ENCODE measurements at regions not wholly inside any gene's neighbourhood (a gene's known extent, or its start where the extent isn't known, plus 50 kb on each side); places are given as distances from the start of the nearest gene placed in this dataset.

DNA sequence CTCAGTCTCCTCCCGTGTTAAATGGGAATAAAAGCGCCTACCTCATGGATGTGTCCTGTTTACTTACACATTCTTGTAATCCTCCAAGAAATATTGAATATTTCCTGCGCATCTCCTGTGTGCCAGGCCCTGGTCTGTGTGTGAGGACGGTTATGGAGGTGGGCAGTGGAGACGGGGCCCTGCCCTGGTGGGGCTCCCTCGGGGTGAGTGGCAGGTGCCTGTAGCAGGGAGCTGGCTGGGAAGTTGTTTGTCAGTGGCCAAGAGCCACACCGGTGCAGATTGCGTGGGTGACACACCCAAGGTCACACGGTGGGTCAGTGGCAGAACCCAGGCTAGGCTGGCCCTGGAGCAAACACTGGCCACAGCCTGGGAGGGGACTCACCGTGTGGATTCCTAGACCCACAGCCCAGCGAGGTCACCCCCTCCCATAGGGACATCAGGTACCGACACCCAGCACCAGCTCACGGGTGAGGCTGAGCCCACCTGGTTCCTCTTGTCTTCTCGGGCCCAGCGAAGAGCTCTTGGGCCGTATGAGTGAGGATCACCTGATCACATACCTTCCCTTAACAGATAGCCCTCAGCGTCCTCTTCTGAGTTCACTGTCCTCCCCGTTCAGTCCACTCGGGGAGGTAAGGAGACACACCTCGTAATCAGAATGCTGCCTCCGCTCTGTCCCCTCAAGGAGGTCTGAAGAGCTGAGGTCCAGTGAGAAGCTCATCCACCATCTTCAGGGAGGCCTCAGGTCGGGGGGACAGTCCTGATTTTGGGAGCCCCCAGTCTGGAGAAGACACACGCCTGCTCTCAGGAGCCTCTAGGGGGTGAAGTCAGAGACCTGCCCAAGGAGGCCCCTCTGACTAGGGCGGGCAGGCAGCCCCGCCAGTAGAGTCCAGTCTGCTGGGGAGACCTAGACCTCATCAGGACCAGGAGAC, 349.6 kb downstream of the MATN1 start:
- Histone ChIP-seq H3K27ac (no peak overlapping the region), H3K4me1 (no peaks in the 10 kb centered on the region), H3K4me3 (no peak overlapping the region), H3K4me2 (no peak overlapping the region), H3K9me3 (no peaks in the 10 kb centered on the region)
- ATAC-seq (no peak), DNase-seq (ENCODE audit: low read depth in 1 of 2, low spot score in 1 of 2) (no peak), FAIRE-seq (no peak)
- POLR2A ChIA-PET = no interaction called here
- TF ChIP-seq, protein P1, sequence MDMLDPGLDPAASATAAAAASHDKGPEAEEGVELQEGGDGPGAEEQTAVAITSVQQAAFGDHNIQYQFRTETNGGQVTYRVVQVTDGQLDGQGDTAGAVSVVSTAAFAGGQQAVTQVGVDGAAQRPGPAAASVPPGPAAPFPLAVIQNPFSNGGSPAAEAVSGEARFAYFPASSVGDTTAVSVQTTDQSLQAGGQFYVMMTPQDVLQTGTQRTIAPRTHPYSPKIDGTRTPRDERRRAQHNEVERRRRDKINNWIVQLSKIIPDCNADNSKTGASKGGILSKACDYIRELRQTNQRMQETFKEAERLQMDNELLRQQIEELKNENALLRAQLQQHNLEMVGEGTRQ (IDR thresholded peaks at IDR 0.05) = no peak
- TF ChIP-seq, protein P2, sequence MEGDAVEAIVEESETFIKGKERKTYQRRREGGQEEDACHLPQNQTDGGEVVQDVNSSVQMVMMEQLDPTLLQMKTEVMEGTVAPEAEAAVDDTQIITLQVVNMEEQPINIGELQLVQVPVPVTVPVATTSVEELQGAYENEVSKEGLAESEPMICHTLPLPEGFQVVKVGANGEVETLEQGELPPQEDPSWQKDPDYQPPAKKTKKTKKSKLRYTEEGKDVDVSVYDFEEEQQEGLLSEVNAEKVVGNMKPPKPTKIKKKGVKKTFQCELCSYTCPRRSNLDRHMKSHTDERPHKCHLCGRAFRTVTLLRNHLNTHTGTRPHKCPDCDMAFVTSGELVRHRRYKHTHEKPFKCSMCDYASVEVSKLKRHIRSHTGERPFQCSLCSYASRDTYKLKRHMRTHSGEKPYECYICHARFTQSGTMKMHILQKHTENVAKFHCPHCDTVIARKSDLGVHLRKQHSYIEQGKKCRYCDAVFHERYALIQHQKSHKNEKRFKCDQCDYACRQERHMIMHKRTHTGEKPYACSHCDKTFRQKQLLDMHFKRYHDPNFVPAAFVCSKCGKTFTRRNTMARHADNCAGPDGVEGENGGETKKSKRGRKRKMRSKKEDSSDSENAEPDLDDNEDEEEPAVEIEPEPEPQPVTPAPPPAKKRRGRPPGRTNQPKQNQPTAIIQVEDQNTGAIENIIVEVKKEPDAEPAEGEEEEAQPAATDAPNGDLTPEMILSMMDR (IDR thresholded peaks at IDR 0.05) = no peak
- no peak for TF ChIP-seq RNF2 (IDR thresholded peaks at IDR 0.05; ENCODE audit: borderline replicate concordance, low read depth)
- CTCF ChIA-PET = no interaction called here
- 73% methylated on average over 17 of the region's 25 CpGs for WGBS (ENCODE audit: missing lambda C conversion rate)

DNA sequence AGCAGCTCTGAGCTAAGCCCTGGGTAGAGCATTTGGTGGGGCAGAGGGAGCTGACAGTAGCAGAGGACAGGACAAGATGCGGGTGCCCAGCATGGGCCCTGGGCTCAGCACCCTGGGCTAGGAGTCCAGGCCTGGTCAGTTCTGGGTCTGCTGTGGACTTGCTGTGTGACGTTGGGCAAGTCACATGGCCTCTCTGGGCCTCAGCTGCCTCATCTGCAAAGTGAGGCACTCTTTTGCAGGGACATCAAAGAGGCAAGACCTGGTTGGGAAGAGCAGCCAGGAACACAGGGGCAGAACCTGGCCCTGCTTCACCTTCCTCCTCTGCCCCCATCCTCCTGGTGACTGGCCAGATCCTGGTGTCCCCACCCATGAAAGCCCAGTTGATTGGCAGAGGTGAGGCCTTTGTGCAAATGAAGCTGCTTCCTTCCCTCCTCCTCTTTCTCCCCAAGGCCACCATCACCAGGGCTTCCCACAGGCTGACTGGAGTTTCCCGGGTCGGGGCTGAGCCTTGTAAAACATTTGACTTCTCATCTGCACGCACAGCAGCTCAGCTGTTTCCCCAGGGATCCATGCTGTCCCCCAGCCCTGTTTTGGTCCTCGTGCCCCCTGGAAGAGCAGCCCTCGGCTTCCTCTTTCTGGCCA, 350.5 kb downstream of the MATN1 start:
- 52% methylated on average over 7 of the region's 7 CpGs for WGBS (ENCODE audit: missing lambda C conversion rate)
- ChIA-PET POLR2A (no interaction called here), CTCF (no interaction called here)
- no peak overlapping the region for H3K27ac ChIP-seq
- no peak for FAIRE-seq
- TF ChIP-seq ZFP36 (IDR thresholded peaks at IDR 0.05; ENCODE audit: borderline replicate concordance, partially characterized antibody) = peak; percentile 7
- TF ChIP-seq MYC (IDR thresholded peaks at IDR 0.05; ENCODE audit: borderline replicate concordance, low read length) = no peak
- TF ChIP-seq JUNB (IDR thresholded peaks at IDR 0.05) = no peak
- no peaks in the 10 kb centered on the region for H3K4me1 ChIP-seq
- no peak overlapping the region for H3K4me2 ChIP-seq
- no peaks in the 10 kb centered on the region for H3K9me3 ChIP-seq
- no peak for DNase-seq (ENCODE audit: low read depth in 1 of 2, low spot score in 1 of 2)
- ATAC-seq = no peak; a peak in 1 of 6 replicates
- H3K4me3 ChIP-seq = no peak overlapping the region

DNA sequence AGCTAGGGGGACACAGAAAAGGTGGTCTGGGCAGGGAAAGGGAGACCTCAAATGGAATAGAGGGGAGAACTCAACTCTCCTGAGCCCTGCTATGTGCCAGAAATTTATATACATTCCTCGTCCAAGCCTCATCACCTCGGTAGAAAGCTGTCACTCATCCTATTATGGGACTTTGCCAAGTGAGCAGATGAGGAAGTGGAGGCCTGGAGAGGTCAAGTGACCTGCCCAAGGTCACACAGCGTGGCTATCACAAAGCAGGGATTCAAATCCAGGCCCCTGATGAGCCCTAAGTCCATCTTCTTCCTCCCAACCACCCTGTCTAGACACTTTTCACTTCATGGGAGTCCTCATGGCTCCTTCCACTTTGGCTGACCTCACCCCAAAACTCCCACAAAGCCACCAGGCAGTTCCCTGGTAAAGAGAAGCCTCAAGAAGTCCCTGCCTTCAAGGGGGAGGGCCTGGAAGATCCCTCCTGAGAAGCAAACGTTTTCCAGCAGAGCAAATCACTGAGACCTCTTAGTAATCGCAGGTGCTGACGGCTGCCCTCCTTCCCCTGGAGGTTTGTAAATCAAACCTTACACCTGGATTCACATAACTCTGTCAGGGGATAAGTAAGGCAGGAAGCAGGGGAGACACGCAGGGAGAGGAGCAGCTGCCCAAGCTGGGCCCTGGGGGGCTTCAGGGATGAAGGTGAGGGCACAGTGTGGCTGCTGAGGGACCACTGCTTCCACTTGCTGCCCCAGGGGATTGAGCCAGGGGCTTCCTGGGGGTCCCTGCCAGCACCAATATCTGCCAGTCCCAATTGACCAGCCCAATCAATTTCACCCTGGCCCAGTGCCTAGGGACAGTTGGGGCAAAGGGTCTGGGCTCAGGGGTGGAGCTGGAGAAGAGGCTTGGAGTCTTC, 351.2 kb downstream of the MATN1 start:
- Histone ChIP-seq H3K27ac (no peak overlapping the region), H3K9me3 (no peaks in the 10 kb centered on the region), H3K4me3 (no peak overlapping the region), H3K4me2 (no peak overlapping the region), H3K4me1 (no peaks in the 10 kb centered on the region)
- no peak for DNase-seq (ENCODE audit: low read depth in 1 of 2, low spot score in 1 of 2)
- no peak for FAIRE-seq
- TF ChIP-seq HDAC2 (IDR thresholded peaks at IDR 0.05) (no peak), HOXA7 (CRISPR knock-in tag; IDR thresholded peaks at IDR 0.05) (no peak), CEBPB (IDR thresholded peaks at IDR 0.05) (no peak), KDM1A (IDR thresholded peaks at IDR 0.05; ENCODE audit: low read depth) (no peak), CHD4 (IDR thresholded peaks at IDR 0.05; ENCODE audit: borderline replicate concordance) (no peak), BHLHE40 (IDR thresholded peaks at IDR 0.05; ENCODE audit: low read depth, low read length) (no peak), EHF (CRISPR knock-in tag; IDR thresholded peaks at IDR 0.05) (no peak), MAZ (IDR thresholded peaks at IDR 0.05; ENCODE audit: borderline replicate concordance, low read depth, low read length) (no peak), FOSL2 (IDR thresholded peaks at IDR 0.05) (no peak), FOSL2 (CRISPR knock-in tag; IDR thresholded peaks at IDR 0.05) (no peak), JUNB (IDR thresholded peaks at IDR 0.05) (no peak), EHMT2 (IDR thresholded peaks at IDR 0.05; ENCODE audit: low read depth) (no peak), FOXS1 (CRISPR knock-in tag; IDR thresholded peaks at IDR 0.05) (no peak), TP53 (CRISPR knock-in tag; IDR thresholded peaks at IDR 0.05) (no peak), HOXB5 (CRISPR knock-in tag; IDR thresholded peaks at IDR 0.05) (no peak), MYC (IDR thresholded peaks at IDR 0.05; ENCODE audit: borderline replicate concordance, low read length) (no peak)
- TF ChIP-seq, protein P2 (IDR thresholded peaks at IDR 0.05) = no peak
- TF ChIP-seq, protein P3, sequence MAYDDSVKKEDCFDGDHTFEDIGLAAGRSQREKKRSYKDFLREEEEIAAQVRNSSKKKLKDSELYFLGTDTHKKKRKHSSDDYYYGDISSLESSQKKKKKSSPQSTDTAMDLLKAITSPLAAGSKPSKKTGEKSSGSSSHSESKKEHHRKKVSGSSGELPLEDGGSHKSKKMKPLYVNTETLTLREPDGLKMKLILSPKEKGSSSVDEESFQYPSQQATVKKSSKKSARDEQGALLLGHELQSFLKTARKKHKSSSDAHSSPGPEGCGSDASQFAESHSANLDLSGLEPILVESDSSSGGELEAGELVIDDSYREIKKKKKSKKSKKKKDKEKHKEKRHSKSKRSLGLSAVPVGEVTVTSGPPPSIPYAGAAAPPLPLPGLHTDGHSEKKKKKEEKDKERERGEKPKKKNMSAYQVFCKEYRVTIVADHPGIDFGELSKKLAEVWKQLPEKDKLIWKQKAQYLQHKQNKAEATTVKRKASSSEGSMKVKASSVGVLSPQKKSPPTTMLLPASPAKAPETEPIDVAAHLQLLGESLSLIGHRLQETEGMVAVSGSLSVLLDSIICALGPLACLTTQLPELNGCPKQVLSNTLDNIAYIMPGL (CRISPR knock-in tag; IDR thresholded peaks at IDR 0.05; ENCODE audit: borderline replicate concordance) = no peak
- ATAC-seq = no peak
- ChIA-PET POLR2A (no interaction called here), CTCF (no interaction called here)
- WGBS (ENCODE audit: missing lambda C conversion rate) = 9% methylated on average over 3 of the region's 7 CpGs
